A673 (cell line): ENCODE measurements at regions not wholly inside any gene's neighbourhood (a gene's known extent, or its start where the extent isn't known, plus 50 kb on each side); places are given as distances from the start of the nearest gene placed in this dataset.

Experiments
- BruUV-seq: library from RNA; stranded (reverse); fragments of 400-500 nt; replicated peaks from 2 replicates; lab custom pipeline; 2021; lab: Mats Ljungman, UMichigan
- CTCF ChIA-PET: fragments of 300-600 bp; sonication (Branson Sonifier 250); formaldehyde crosslinking; loops from one replicate; lab custom pipeline; 2022; ENCODE audit warnings: antibody characterized with exemption; lab: Charles Lee
- POLR2A ChIA-PET: fragments of 300-600 bp; sonication (Branson Sonifier 250); formaldehyde crosslinking; loops from one replicate; lab custom pipeline; 2022; ENCODE audit warnings: antibody characterized with exemption; ENCODE audit not compliant: low non-redundant PET; lab: Charles Lee
- DNase-seq: peaks from one replicate; pipeline ENCODE4 v3.0.0-alpha.2; 2015; ENCODE audit warnings: low spot score
- H3K27ac ChIP-seq: fragments of 200-600 bp; sonication (generic); 2 replicates; pipeline ENCODE4 v1.5.1; 2016; ENCODE audit warnings: mixed run types, low read depth, mild to moderate bottlenecking, mixed read lengths, antibody characterized with exemption, low read length; ENCODE audit not compliant: poor library complexity, severe bottlenecking
- H3K27me3 ChIP-seq: fragments of 200-600 bp; sonication (generic); replicated peaks from 2 replicates; pipeline ENCODE4 v1.6.1; 2017; ENCODE audit warnings: mixed run types, low read depth, mild to moderate bottlenecking, mixed read lengths, antibody characterized with exemption, low read length; ENCODE audit not compliant: insufficient read depth, poor library complexity
- H3K36me3 ChIP-seq: fragments of 200-600 bp; sonication (generic); 2 replicates; pipeline ENCODE4 v1.6.1; 2016; ENCODE audit warnings: mixed run types, mild to moderate bottlenecking, mixed read lengths, antibody characterized with exemption, low read length; ENCODE audit not compliant: insufficient read depth, poor library complexity, severe bottlenecking
- H3K4me1 ChIP-seq: fragments of 200-600 bp; sonication (generic); 2 replicates; pipeline ENCODE4 v1.6.1; 2017; ENCODE audit warnings: mixed run types, mild to moderate bottlenecking, mixed read lengths, antibody characterized with exemption, low read length; ENCODE audit not compliant: insufficient read depth, poor library complexity, severe bottlenecking
- H3K4me3 ChIP-seq: fragments of 200-600 bp; sonication (generic); 2 replicates; pipeline ENCODE4 v1.5.1; 2016; ENCODE audit warnings: low read depth, mixed run types, mild to moderate bottlenecking, mixed read lengths, low read length; ENCODE audit not compliant: poor library complexity, severe bottlenecking
- H3K9me3 ChIP-seq: fragments of 200-600 bp; sonication (generic); 2 replicates; pipeline ENCODE4 v1.6.1; 2016; ENCODE audit warnings: mixed run types, low read depth, mild to moderate bottlenecking, mixed read lengths, antibody characterized with exemption, low read length; ENCODE audit not compliant: poor library complexity, severe bottlenecking
- EZH2 ChIP-seq: fragments of 200-600 bp; sonication (generic); IDR thresholded peaks from 2 replicates; pipeline ENCODE4 v1.6.1; 2017; ENCODE audit warnings: borderline replicate concordance, low read depth, mild to moderate bottlenecking, mixed read lengths, antibody characterized with exemption, low read length; ENCODE audit not compliant: poor library complexity, severe bottlenecking
- intact Hi-C: fragments of 100-400 bp; cut with micrococcal nuclease; formaldehyde crosslinking; loops from one replicate; pipeline ENCODE4 v1.10.0; 2022; ENCODE audit not compliant: unreplicated experiment
- TF ChIP-seq, protein P1 (sequence below): fragments of 300-800, 200-600 bp; sonication (generic); conservative IDR thresholded peaks from 2 replicates; pipeline ENCODE4 v1.5.1; 2017; ENCODE audit warnings: low read depth, mild to moderate bottlenecking, antibody characterized with exemption, low read length, moderate library complexity, mixed read lengths

DNA sequence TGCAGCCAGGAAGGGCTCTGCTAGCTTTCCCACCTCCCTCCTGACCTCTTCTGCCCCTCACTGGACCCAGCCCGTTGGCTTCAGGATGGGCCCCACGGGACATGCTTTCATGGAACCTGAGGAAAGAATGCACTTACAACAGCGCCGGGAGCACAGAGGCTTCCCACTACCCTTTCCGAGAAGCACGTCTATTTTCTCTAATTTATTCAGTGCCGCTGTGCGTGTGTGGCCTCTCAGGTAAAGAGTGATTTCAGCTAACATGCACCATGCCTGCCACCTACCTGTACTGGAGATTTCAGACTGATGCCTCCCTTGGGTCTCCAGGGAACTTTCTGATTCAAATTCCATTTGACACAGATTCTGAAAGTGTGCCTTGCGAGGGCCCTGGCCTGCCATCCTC is 140.1 kb downstream of the CYLD start:
- peaks cover 21% of the 10 kb centered on the region for H3K27me3 ChIP-seq
- POLR2A ChIA-PET = no interaction called here
- H3K36me3 ChIP-seq = no peaks in the 10 kb centered on the region
- TF ChIP-seq EZH2 = no peak
- TF ChIP-seq, protein P1, sequence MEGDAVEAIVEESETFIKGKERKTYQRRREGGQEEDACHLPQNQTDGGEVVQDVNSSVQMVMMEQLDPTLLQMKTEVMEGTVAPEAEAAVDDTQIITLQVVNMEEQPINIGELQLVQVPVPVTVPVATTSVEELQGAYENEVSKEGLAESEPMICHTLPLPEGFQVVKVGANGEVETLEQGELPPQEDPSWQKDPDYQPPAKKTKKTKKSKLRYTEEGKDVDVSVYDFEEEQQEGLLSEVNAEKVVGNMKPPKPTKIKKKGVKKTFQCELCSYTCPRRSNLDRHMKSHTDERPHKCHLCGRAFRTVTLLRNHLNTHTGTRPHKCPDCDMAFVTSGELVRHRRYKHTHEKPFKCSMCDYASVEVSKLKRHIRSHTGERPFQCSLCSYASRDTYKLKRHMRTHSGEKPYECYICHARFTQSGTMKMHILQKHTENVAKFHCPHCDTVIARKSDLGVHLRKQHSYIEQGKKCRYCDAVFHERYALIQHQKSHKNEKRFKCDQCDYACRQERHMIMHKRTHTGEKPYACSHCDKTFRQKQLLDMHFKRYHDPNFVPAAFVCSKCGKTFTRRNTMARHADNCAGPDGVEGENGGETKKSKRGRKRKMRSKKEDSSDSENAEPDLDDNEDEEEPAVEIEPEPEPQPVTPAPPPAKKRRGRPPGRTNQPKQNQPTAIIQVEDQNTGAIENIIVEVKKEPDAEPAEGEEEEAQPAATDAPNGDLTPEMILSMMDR = no peak
- no peaks in the 10 kb centered on the region for H3K9me3 ChIP-seq
- CTCF ChIA-PET = no interaction called here
- no peaks in the 10 kb centered on the region for H3K4me1 ChIP-seq
- H3K4me3 ChIP-seq = no peak overlapping the region
- no TSS peak for BruUV-seq
- no peak overlapping the region for H3K27ac ChIP-seq
- intact Hi-C loops = no loop called here
- DNase-seq = no peak

GRCh38 chr16:50881331-50881830 is 139.5 kb downstream of the CYLD start:
- Histone ChIP-seq H3K27ac (no peak overlapping the region), H3K27me3 (peaks cover 26% of the 10 kb centered on the region), H3K4me3 (no peak overlapping the region), H3K9me3 (no peaks in the 10 kb centered on the region), H3K36me3 (no peaks in the 10 kb centered on the region), H3K4me1 (no peaks in the 10 kb centered on the region)
- intact Hi-C loops = no loop called here
- ChIA-PET POLR2A (no interaction called here), CTCF (no interaction called here)
- no peak for DNase-seq
- no TSS peak for BruUV-seq
- TF ChIP-seq, protein P1 = no peak
- TF ChIP-seq EZH2 = no peak

GRCh38 chr16:50880926-50881325 is 139.0 kb downstream of the CYLD start:
- TF ChIP-seq EZH2 = no peak
- TF ChIP-seq, protein P1 = no peak
- intact Hi-C loops = no loop called here
- peaks cover 31% of the 10 kb centered on the region for H3K27me3 ChIP-seq
- CTCF ChIA-PET = no interaction called here
- POLR2A ChIA-PET = no interaction called here
- BruUV-seq = no TSS peak
- no peak overlapping the region for H3K27ac ChIP-seq
- no peak for DNase-seq
- H3K36me3 ChIP-seq = no peaks in the 10 kb centered on the region
- H3K9me3 ChIP-seq = no peaks in the 10 kb centered on the region
- no peak overlapping the region for H3K4me3 ChIP-seq
- H3K4me1 ChIP-seq = no peaks in the 10 kb centered on the region
